B cell (primary cell): ENCODE measurements at regions not wholly inside any gene's neighbourhood (a gene's known extent, or its start where the extent isn't known, plus 50 kb on each side); places are given as distances from the start of the nearest gene placed in this dataset.

Experiments used
- CTCF ChIP-seq: fragments of 200-600 bp; IDR thresholded peaks from one replicate; pipeline ENCODE4 v1.8.0; 2022; ENCODE audit warnings: antibody characterized with exemption, mild to moderate bottlenecking
- EZH2 ChIP-seq: IDR thresholded peaks from 2 replicates; pipeline ENCODE4 v1.6.1; 2012; ENCODE audit warnings: borderline replicate concordance, low read depth, mild to moderate bottlenecking, moderate library complexity, low read length; ENCODE audit not compliant: insufficient read depth, poor library complexity, severe bottlenecking

- TF ChIP-seq CTCF, result no peak
- TF ChIP-seq EZH2, result no peak
Measured at GRCh38 chr14:97866195-97866594, 1069.0 kb downstream of the VRK1 start.
